ENCODE measurements at regions not wholly inside any gene's neighbourhood (a gene's known extent, or its start where the extent isn't known, plus 50 kb on each side); places are given as distances from the start of the nearest gene placed in this dataset.

DNA sequence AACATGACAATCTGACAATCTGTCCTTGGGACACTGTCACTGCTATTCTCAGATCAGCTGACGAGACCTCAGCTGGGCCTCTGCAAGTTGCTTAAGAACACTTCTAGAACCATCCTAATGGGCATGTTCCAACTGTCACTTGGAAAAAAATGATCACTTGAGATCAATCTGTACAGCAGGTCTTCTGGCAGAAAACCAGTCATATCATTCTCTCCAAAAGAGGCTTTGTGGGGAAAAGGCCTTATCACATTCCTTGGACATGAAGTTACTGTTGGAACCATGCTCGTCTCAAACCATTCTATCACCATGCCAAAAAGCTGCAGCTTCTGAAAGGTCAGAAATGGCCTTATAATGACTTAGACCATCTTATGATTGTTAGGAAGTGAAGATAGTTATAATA lies 744.2 kb downstream of the USP25 start:
- TF ChIP-seq, protein P1, sequence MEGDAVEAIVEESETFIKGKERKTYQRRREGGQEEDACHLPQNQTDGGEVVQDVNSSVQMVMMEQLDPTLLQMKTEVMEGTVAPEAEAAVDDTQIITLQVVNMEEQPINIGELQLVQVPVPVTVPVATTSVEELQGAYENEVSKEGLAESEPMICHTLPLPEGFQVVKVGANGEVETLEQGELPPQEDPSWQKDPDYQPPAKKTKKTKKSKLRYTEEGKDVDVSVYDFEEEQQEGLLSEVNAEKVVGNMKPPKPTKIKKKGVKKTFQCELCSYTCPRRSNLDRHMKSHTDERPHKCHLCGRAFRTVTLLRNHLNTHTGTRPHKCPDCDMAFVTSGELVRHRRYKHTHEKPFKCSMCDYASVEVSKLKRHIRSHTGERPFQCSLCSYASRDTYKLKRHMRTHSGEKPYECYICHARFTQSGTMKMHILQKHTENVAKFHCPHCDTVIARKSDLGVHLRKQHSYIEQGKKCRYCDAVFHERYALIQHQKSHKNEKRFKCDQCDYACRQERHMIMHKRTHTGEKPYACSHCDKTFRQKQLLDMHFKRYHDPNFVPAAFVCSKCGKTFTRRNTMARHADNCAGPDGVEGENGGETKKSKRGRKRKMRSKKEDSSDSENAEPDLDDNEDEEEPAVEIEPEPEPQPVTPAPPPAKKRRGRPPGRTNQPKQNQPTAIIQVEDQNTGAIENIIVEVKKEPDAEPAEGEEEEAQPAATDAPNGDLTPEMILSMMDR (IDR thresholded peaks at IDR 0.05) = no peak
- TF ChIP-seq POLR2A (IDR thresholded peaks at IDR 0.05) = no peak
- 49% methylated on average over 2 of the region's 2 CpGs for WGBS, 2 donors
- intact Hi-C loops (cut with DNase I; ENCODE audit: low total_unique reads) = no loop called here
- DNase-seq (ENCODE audit: low spot score in 2 of 2) = peak in 1 of 2 donors; percentile 18
- H3K4me3 ChIP-seq (ENCODE audit: low read depth, poor library complexity, severe bottlenecking) = no peak overlapping the region

DNA sequence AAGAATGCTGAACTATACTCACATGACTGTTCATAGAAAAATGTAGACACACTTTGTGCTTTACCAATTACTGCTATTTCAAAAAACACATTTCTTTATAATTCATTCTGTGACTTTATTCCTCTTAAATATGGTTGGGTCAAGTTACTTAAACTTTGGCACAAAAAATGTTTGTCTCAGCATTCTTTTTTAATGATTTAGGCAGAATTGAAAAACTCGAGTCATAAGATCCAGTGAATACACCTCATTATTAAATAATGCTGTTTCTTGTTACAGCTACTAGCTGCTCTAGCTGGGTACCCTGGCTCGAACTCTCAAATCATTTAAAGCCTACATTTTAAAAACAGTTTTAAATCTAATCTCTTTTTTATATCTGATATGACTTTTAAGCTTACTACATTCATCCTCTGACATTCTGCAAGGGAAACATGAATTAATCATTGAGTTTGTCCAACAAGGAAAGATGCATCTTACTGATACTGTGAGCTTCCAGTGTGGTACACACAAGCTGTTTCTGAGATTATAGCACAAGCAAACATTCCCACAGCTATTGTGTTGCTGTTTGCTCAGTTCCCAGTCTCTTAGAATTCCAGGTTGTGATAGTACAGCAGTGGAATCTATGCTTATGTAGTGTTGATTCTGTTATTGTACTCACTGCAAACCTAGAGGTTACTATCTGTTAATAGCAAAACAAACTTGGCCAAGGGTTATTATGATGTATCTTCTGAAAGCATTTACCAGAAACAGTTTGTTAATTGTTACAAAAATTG lies 746.5 kb downstream of the USP25 start:
- DNase-seq (ENCODE audit: low spot score in 2 of 2) = no peak
- WGBS, 2 donors = 39 to 42% methylated on average over 2 of the region's 2 CpGs
- intact Hi-C loops (cut with DNase I; ENCODE audit: low total_unique reads) = no loop called here
- no peak overlapping the region for H3K4me3 ChIP-seq (ENCODE audit: low read depth, poor library complexity, severe bottlenecking)
- TF ChIP-seq, protein P1 (IDR thresholded peaks at IDR 0.05) = no peak
- no peak for TF ChIP-seq POLR2A (IDR thresholded peaks at IDR 0.05)

DNA sequence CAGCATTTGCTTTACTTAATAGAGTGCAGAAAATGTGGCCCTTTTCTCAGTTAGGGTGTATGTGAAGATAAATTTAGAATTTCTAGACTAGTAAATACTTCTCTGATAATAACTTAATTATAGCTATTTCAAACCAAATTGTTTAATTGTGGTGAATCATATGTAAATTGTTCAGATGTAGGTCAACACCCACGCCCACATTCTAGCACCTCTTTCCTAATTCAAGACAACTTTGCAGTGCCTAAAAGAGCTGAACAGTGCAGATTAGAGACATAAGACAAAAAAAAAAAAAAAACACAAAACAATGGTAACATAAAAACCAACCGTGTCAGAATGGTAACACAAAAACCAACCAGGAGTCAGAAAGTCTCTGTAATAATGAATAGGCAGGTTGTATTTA lies 758.3 kb downstream of the USP25 start:
- no peak overlapping the region for H3K4me3 ChIP-seq (ENCODE audit: low read depth, poor library complexity, severe bottlenecking)
- intact Hi-C loops (cut with DNase I; ENCODE audit: low total_unique reads) = no loop called here
- 35 to 47% methylated on average over 2 of the region's 2 CpGs for WGBS, 2 donors
- no peak for TF ChIP-seq POLR2A (IDR thresholded peaks at IDR 0.05)
- TF ChIP-seq, protein P1 (IDR thresholded peaks at IDR 0.05) = no peak
- no peak for DNase-seq (ENCODE audit: low spot score in 2 of 2)

DNA sequence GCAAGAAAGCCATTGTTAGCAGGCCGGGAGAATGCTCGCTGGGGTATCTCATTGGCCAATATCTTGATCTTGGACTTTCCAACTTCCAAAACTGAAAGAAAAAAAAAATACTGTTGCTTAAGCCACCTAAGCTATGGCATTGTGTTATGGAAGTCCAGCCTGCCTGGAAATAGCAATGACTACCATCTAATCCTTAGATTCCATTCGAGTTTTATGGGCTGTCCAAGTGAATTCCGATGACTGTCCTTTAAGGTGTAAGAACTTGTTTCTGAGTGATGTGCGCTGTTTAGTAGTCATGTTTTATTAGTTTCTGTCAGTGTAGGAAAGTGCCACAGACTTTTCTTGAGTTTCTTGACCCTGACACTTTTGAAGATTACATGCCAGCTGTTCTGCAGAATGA lies 762.6 kb downstream of the USP25 start:
- intact Hi-C loops (cut with DNase I; ENCODE audit: low total_unique reads) = no loop called here
- WGBS, 2 donors = 85 to 86% methylated on average over 5 of the region's 5 CpGs
- no peak overlapping the region for H3K4me3 ChIP-seq (ENCODE audit: low read depth, poor library complexity, severe bottlenecking)
- no peak for DNase-seq (ENCODE audit: low spot score in 2 of 2)
- TF ChIP-seq POLR2A (IDR thresholded peaks at IDR 0.05) = no peak
- TF ChIP-seq, protein P1 (IDR thresholded peaks at IDR 0.05) = no peak

DNA sequence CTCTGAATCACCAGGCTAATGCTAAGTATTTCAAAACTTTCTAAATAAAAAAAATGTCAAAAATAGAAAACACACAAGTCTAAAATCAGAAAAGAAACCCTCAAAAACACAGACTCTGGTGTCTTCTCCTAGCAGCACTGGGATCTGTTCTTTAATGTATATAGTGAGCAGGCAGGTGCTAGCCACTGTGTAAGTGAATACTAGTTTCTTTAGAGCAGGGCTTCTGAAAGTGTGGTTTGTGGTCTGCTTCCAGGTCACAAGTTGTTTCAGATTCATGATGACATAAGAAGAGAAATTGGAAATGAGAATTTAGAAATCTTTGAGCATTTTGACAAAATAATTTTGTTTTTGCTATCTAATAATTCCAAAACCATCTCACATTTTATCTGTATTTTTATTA lies 763.1 kb downstream of the USP25 start:
- no peak for DNase-seq (ENCODE audit: low spot score in 2 of 2)
- intact Hi-C loops (cut with DNase I; ENCODE audit: low total_unique reads) = no loop called here
- no peak for TF ChIP-seq POLR2A (IDR thresholded peaks at IDR 0.05)
- TF ChIP-seq, protein P1 (IDR thresholded peaks at IDR 0.05) = no peak
- H3K4me3 ChIP-seq (ENCODE audit: low read depth, poor library complexity, severe bottlenecking) = no peak overlapping the region

DNA sequence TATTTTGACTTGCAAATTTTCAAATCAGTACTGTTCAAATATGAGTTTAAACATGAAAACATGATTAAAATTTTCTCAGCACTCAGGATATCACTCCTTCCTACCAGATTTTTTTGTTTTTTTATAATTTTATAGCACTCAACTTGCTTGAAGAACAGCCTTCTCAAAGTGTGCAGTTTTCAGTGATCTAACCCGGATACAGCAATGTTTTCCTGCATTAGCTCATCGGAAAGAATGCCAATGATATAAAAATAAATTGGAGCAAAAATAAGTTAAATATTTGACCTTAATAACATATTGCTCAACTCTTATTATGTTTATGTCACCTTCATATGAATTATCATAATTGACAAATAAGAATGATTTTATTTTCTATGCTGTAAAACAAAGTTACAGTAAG lies 766.8 kb downstream of the USP25 start:
- 55 to 58% methylated on average over 2 of the region's 2 CpGs for WGBS, 2 donors
- intact Hi-C loops (cut with DNase I; ENCODE audit: low total_unique reads) = no loop called here
- DNase-seq (ENCODE audit: low spot score in 2 of 2) = no peak
- no peak overlapping the region for H3K4me3 ChIP-seq (ENCODE audit: low read depth, poor library complexity, severe bottlenecking)
- no peak for TF ChIP-seq POLR2A (IDR thresholded peaks at IDR 0.05)
- TF ChIP-seq, protein P1 (IDR thresholded peaks at IDR 0.05) = no peak
